NCI-H526 treated with DMSO at 0.1 percent for 48 hours (cell line): ENCODE measurements at regions not wholly inside any gene's neighbourhood (a gene's known extent, or its start where the extent isn't known, plus 50 kb on each side); places are given as distances from the start of the nearest gene placed in this dataset.

Experiments
- DNase-seq: peaks from one replicate; lab custom pipeline; 2025; lab: John Stamatoyannopoulos, UW

DNA sequence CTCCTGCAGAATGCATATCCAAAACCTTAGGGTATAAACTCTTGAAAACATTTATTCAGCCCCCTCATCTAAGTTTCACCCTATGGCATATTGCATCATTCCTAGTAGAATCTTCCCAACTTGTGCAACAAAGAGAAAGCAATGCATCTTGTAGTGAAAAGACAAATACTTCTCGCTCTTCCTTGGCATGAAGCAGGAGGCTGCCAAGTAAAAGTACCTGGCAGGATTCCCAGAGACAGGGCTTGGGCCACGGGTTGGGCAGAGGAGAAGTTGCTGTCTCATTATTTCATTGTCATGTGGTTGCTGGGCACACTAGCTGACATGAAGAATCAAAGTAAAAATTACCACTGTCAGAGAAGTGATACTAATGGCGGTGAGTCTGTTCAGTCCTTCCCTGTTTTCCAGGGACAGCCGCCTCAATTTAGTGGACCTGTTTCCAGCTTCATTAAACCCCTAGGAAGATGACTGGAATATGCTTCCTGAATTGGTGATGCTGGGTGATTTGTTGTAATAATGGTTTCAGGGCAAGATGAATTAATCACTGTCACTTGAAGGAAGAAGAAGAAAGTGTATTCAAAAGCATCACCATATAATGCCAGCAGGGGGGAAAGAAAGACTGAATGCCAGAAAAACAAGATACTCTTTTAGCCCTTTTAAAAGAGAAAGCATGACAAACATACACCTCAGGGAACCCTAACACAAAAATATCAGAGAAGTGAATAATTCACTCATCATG is 380.5 kb upstream of the IGFBP7 start:
- DNase-seq: no peak

GRCh38 chr4:57488366-57489162 is 378.4 kb upstream of the IGFBP7 start:
- no peak for DNase-seq

- DNase-seq: no peak
Observed at GRCh38 chr4:57475424-57475823, 365.2 kb upstream of the IGFBP7 start.

DNA sequence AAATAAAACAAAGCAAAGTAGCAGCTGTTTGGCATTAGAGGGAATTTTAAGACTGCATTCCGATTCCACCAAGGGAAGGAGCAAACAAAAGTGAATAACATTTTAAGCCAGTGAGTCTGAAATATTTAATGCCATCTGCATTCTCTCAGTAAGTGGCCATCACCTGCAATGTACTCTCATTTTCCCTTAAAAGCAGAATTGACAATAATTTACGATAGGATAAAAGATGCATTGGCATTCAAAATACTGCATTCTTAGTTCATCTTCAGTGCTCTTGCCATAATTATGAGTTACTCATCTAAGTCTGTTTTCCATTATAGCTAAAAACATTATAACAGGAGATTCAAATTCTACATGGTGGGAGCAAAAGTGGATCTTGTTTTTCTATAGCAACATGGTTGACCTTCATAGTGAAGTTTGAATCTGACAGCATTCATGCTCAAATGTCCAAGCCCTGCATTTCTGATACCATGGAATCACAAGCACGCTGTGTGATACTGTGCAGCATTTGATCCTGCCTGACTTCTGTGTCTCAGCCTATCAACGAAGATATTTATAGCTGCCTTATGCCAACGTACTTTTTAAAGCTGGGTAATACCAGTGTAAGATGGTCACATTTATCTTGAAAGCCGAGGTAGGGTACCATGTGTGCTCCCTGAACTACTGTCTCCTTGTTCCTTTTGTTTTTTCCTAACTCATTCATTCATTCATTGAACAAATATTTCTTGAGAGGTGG is 355.3 kb upstream of the IGFBP7 start:
- DNase-seq: no peak

DNA sequence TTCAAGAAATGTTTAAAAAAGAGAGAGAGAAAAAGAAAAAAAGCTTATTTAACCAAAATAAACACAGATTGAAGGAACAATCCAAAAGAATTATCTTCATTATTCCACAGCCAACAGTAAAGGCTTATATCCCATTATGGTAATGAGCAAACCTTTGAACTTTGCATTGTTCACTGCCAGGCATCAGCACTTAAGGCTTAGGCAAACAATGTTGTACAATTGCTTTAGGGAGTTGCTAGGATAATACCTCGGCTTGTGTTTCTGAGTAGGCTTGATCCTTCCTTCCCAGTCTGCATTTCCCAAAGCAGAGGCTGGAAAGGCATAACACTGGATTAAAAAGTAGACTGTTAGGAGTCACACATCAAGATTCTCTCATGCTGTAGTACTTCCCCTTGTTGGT is 352.7 kb upstream of the IGFBP7 start:
- DNase-seq: no peak

GRCh38 chr4:57460967-57461366 is 350.8 kb upstream of the IGFBP7 start:
- no peak for DNase-seq

GRCh38 chr4:57448901-57449300 is 338.7 kb upstream of the IGFBP7 start:
- DNase-seq: no peak

DNA sequence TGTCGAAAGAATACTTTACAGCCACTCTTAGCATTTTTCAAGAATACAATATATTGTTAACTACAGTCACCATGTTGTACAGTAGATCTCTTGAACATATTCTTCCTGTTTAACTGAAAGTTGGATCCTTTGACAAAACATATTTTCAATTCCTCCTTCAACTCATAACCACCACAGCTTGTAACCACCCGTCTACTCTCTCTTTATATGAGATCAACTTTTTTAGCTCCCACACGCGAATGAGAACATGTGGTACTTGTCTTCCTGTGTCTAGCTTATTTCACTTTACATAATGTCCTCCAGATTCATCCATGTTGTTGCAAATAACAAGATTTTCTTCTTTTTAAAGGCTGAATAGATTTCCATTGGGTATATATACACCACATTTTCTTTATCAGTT is 338.3 kb upstream of the IGFBP7 start:
- DNase-seq: no peak

DNA sequence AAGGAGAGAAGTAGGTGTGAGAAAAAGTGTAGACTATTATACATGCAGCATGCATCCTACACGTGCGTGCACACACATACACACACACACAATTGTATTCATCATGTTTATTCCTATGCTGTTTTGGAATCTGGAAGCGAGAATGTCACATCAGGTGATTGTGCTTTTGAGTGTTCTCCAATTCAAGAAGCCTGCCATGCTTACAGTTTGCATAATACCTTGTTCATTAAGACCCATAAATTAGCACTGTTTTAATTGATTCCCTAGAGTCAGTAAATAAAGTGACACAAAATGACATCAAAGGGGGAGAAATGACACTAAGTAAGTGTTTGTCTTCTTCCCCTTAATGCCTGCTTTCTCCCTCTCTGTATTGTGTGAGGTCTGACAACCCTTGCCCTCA is 336.1 kb upstream of the IGFBP7 start:
- no peak for DNase-seq

DNA sequence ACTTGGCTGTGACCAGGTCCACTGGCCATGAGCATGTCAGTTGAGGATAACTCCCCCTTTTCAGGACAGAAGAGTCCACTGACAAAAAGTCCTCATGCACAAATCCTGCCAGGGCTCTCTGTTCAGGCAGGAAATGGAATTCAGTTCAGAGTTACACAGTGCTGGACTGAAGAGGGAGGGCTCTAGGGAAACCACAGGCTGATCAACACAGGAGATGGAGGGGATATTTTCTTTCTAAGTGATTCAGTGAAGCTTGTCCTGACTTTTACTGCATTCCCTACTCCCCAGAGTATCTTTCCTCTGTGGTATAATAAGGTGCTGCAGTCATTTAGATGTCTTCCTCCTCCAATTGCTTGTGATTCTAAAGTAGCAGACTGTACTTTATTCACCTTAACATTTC is 335.5 kb upstream of the IGFBP7 start:
- DNase-seq: no peak

DNA sequence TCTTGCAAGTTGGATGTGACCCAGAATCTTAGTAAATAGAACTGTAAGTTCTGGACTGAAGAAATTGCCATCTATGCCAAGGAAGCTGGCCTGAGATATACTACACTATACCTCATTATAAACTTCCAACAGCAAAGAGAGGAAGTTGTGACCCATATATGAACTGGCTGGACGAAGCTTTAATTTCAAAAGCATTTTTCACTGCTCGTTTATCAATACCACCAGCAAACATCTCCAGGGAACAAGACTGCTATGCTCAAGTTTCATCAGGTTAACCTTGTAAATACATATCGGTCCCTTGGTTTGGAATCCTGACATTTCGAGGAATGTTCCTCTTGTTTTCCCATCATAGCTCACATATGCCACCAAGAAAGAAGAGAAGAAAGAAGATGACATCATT is 334.5 kb upstream of the IGFBP7 start:
- DNase-seq: no peak

DNA sequence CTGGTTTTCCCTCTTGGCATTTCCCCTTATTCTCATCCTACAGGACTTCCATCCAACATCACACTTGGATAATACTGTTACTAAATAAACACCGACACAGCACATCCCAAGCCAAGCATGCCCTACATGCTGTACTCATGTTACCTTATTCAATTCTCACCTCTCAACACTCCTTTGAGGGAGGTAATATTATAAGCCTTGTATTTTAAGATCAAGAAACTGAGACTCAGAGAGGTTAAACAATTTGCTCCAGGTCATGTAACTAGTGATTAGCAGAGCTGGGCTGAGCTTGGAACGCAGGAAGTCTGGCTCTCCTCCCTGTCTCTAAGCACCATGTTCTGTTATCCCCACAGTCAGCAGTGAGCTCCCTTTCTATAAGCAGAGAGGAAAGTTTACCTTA is 333.6 kb upstream of the IGFBP7 start:
- DNase-seq: no peak

- no peak for DNase-seq
Observed at GRCh38 chr4:57443308-57443707, 333.1 kb upstream of the IGFBP7 start.

GRCh38 chr4:57442831-57443291 is 332.7 kb upstream of the IGFBP7 start:
- DNase-seq: no peak

GRCh38 chr4:57442241-57442640 is 332.1 kb upstream of the IGFBP7 start:
- DNase-seq: no peak

- no peak for DNase-seq
Observed at GRCh38 chr4:57437649-57438048, 327.5 kb upstream of the IGFBP7 start.

DNA sequence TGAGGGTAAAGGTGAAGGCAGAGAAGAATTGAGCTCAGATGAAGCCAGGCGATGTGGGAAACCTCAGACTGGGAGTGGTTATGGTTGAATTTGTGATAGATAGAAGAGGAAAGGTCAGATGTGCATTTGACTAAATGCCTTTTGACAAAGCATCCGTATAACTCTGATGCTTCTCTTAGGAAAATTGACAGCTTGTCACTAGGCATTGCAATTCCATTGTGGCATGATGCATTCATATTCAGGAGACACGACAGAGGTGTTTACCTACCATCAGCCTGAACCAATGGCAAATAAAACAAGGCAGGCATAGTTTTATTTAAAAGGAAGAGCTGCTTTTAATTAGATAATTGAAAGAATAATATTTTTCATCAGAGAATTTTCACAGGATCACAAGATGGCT is 325.1 kb upstream of the IGFBP7 start:
- no peak for DNase-seq

GRCh38 chr4:57430726-57431125 is 320.5 kb upstream of the IGFBP7 start:
- DNase-seq: no peak

GRCh38 chr4:57426779-57427395 is 316.7 kb upstream of the IGFBP7 start:
- DNase-seq: peak; percentile 14

- no peak for DNase-seq
Observed at GRCh38 chr4:57425610-57426009, 315.4 kb upstream of the IGFBP7 start.

GRCh38 chr4:57424232-57424897 is 314.2 kb upstream of the IGFBP7 start:
- DNase-seq: no peak

DNA sequence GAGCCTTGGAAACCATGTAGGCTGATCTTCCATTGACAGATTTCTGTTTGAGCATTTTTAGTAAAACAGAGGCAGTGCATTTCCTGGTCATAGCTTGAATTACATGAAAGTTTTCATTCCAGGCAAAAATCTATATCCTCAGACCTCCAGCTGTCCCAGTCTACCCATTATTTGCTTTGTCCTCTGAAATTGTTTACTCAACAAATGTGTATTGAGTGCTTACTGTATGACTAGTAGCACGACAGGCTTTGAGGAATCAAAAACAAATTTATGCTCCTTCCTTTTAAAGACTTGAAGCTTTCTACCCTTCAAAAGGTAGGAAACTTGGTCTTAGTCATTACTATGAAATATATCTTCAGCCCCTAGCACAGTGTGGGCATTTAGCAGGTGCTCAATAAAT is 307.9 kb upstream of the IGFBP7 start:
- DNase-seq: no peak
